NCI-H524 (cell line): ENCODE measurements at regions not wholly inside any gene's neighbourhood (a gene's known extent, or its start where the extent isn't known, plus 50 kb on each side); places are given as distances from the start of the nearest gene placed in this dataset.

Source experiments
- DNase-seq, 2 experiments: peaks; one replicate each; lab custom pipeline; 2025; lab: John Stamatoyannopoulos, UW

- peak; percentile 72 to 94 for DNase-seq
These were observed 1381.4 kb upstream of the CDH6 start for GRCh38 chr5:29811914-29812679.

GRCh38 chr5:29805804-29806203, 1387.7 kb upstream of the CDH6 start:
- DNase-seq: no peak

GRCh38 chr5:29800752-29801151, 1392.7 kb upstream of the CDH6 start:
- no peak for DNase-seq

GRCh38 chr5:29796013-29796412, 1397.5 kb upstream of the CDH6 start:
- DNase-seq: peak; percentile 95 to 96

GRCh38 chr5:29795096-29795652, 1398.3 kb upstream of the CDH6 start:
- DNase-seq: no peak

- no peak for DNase-seq
These were observed 1399.2 kb upstream of the CDH6 start for GRCh38 chr5:29794141-29794787.

- DNase-seq: no peak
These were observed 1403.2 kb upstream of the CDH6 start for GRCh38 chr5:29790281-29790680.

- DNase-seq: no peak
These were observed 1413.1 kb upstream of the CDH6 start for GRCh38 chr5:29780401-29780800.

GRCh38 chr5:29779141-29779540, 1414.3 kb upstream of the CDH6 start:
- DNase-seq: no peak

- no peak for DNase-seq
These were observed 1416.1 kb upstream of the CDH6 start for GRCh38 chr5:29777373-29777772.

GRCh38 chr5:29770936-29771335, 1422.5 kb upstream of the CDH6 start:
- no peak for DNase-seq

- DNase-seq: no peak
These were observed 1424.0 kb upstream of the CDH6 start for GRCh38 chr5:29769474-29769873.

- DNase-seq: no peak
These were observed 1434.5 kb upstream of the CDH6 start for GRCh38 chr5:29758986-29759421.

GRCh38 chr5:29750453-29750852, 1443.0 kb upstream of the CDH6 start:
- DNase-seq: no peak

GRCh38 chr5:29744618-29745017, 1448.9 kb upstream of the CDH6 start:
- no peak for DNase-seq

GRCh38 chr5:29720954-29721353, 1472.5 kb upstream of the CDH6 start:
- DNase-seq: peak in 1 of 2 experiments; percentile 28

- DNase-seq: no peak
These were observed 1474.3 kb upstream of the CDH6 start for GRCh38 chr5:29719171-29719570.

GRCh38 chr5:29715167-29715566, 1478.3 kb upstream of the CDH6 start:
- no peak for DNase-seq

GRCh38 chr5:29702875-29703274, 1490.6 kb upstream of the CDH6 start:
- DNase-seq: no peak

- DNase-seq: no peak
These were observed 1491.9 kb upstream of the CDH6 start for GRCh38 chr5:29701600-29701999.

- peak; percentile 6 to 64 for DNase-seq
These were observed 1495.6 kb upstream of the CDH6 start for GRCh38 chr5:29697785-29698414.

- no peak for DNase-seq
These were observed 1496.2 kb upstream of the CDH6 start for GRCh38 chr5:29697278-29697677.

GRCh38 chr5:29672678-29673077, 1520.8 kb upstream of the CDH6 start:
- no peak for DNase-seq
